ENCODE measurements at regions not wholly inside any gene's neighbourhood (a gene's known extent, or its start where the extent isn't known, plus 50 kb on each side); places are given as distances from the start of the nearest gene placed in this dataset.

GRCh38 chr2:147740211-147740927 is 104.5 kb upstream of the ACVR2A start:
- no peaks in the 10 kb centered on the region for H3K36me3 Mint-ChIP-seq (ENCODE audit: low read depth)
- H3K9me3 Mint-ChIP-seq: no peaks in the 10 kb centered on the region
- H3K27ac Mint-ChIP-seq: no peak overlapping the region
- ChIA-PET POLR2A (no interaction called here), CTCF (no interaction called here)
- H3K4me1 Mint-ChIP-seq: no peaks in the 10 kb centered on the region
- TF ChIP-seq CTCF (IDR thresholded peaks at IDR 0.05): no peak
- H3K4me3 Mint-ChIP-seq: no peak overlapping the region
- ATAC-seq (ENCODE audit: low read depth) (no peak), DNase-seq (no peak)
- H3K27me3 Mint-ChIP-seq: no peaks in the 10 kb centered on the region
- intact Hi-C loops (cut with micrococcal nuclease): no loop called here

GRCh38 chr2:147739508-147739907 is 105.3 kb upstream of the ACVR2A start:
- ATAC-seq (ENCODE audit: low read depth) (no peak), DNase-seq (no peak)
- TF ChIP-seq CTCF (IDR thresholded peaks at IDR 0.05): no peak
- CTCF ChIA-PET: no interaction called here
- Mint-ChIP-seq H3K27me3 (no peaks in the 10 kb centered on the region), H3K9me3 (no peaks in the 10 kb centered on the region), H3K4me3 (no peak overlapping the region), H3K4me1 (no peaks in the 10 kb centered on the region), H3K36me3 (ENCODE audit: low read depth) (no peaks in the 10 kb centered on the region), H3K27ac (no peak overlapping the region)
- intact Hi-C loops (cut with micrococcal nuclease): no loop called here
- POLR2A ChIA-PET: no interaction called here

DNA sequence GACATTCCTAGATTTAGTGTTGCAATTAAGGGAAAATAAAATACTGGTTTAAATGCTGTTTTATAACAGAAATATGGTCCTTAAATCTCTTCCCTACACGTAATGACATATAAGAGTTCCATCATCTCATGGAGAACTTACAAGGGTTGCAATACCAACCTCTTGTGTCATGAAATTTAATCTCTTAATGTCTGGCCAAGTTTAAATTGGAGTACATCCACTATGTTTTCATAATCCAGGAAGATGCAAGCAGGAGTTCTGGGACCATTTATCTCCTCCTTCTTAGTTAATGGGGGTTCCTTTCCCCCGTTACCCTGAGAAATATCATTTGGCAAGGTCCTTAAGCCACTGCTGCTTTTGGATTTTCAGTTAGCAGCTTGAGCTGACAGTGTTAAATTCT is 126.0 kb upstream of the ACVR2A start:
- Mint-ChIP-seq H3K4me1 (no peaks in the 10 kb centered on the region), H3K36me3 (ENCODE audit: low read depth) (no peaks in the 10 kb centered on the region), H3K27ac (no peak overlapping the region), H3K9me3 (no peaks in the 10 kb centered on the region), H3K27me3 (no peaks in the 10 kb centered on the region), H3K4me3 (no peak overlapping the region)
- no peak for TF ChIP-seq CTCF (IDR thresholded peaks at IDR 0.05)
- no peak for DNase-seq
- no peak for ATAC-seq (ENCODE audit: low read depth)
- POLR2A ChIA-PET: no interaction called here
- CTCF ChIA-PET: no interaction called here
- intact Hi-C loops (cut with micrococcal nuclease): no loop called here

DNA sequence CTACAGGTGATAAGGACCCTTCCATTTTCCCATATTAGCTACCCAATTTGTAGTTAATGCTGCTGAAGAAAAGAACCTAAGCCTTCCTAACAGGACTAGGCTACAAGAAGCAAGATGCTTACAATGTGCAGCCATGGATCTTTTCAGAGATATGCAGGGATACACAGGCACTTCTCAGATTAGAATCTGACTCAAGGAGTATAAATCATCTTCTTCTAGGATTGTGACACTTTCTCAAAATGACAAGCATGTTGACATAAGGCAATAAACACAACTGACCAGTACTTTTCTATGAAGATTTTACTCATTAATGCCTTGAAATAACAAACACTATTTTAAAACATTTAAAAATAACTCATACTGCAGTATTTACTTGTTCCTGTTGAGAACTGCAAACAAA is 127.9 kb upstream of the ACVR2A start:
- H3K36me3 Mint-ChIP-seq (ENCODE audit: low read depth): no peaks in the 10 kb centered on the region
- DNase-seq (no peak), ATAC-seq (ENCODE audit: low read depth) (no peak)
- no peaks in the 10 kb centered on the region for H3K4me1 Mint-ChIP-seq
- POLR2A ChIA-PET: no interaction called here
- H3K27ac Mint-ChIP-seq: no peak overlapping the region
- CTCF ChIA-PET: no interaction called here
- no peak overlapping the region for H3K4me3 Mint-ChIP-seq
- no peak for TF ChIP-seq CTCF (IDR thresholded peaks at IDR 0.05)
- H3K9me3 Mint-ChIP-seq: peaks cover 12% of the 10 kb centered on the region
- intact Hi-C loops (cut with micrococcal nuclease): no loop called here
- H3K27me3 Mint-ChIP-seq: no peaks in the 10 kb centered on the region

DNA sequence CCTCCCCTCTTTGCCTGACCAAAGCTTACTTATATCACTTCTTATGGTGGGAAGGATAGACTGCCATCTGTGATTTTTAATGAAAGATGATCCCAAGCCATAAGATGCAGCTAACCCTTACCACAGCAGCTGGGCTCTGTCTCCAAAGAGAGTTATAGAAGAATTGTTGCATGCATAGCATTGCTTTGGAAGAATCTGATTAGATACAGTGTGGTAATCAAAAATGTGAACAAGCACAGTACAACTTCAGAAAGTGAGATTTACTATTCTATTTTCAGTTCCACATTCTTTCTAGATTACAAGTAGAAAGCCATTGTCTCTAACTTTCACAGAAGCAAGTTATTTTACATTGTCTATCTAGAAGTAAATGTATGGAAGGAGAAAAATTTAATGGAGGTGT is 129.0 kb upstream of the ACVR2A start:
- intact Hi-C loops (cut with micrococcal nuclease): no loop called here
- H3K4me3 Mint-ChIP-seq: no peak overlapping the region
- POLR2A ChIA-PET: no interaction called here
- no peak overlapping the region for H3K27ac Mint-ChIP-seq
- H3K9me3 Mint-ChIP-seq: peaks cover 15% of the 10 kb centered on the region
- no peak for ATAC-seq (ENCODE audit: low read depth)
- no peaks in the 10 kb centered on the region for H3K36me3 Mint-ChIP-seq (ENCODE audit: low read depth)
- no peak for TF ChIP-seq CTCF (IDR thresholded peaks at IDR 0.05)
- DNase-seq: no peak
- H3K27me3 Mint-ChIP-seq: no peaks in the 10 kb centered on the region
- no peaks in the 10 kb centered on the region for H3K4me1 Mint-ChIP-seq
- CTCF ChIA-PET: no interaction called here
